Hepatocyte (in vitro differentiated cells): ENCODE measurements at regions not wholly inside any gene's neighbourhood (a gene's known extent, or its start where the extent isn't known, plus 50 kb on each side); places are given as distances from the start of the nearest gene placed in this dataset.

ENCODE experiments used
- DNase-seq: peaks from one replicate; pipeline ENCODE4 v3.0.0-alpha.2; 2016; ENCODE audit warnings: low spot score
- H2AFZ ChIP-seq: fragments of 200-600 bp; sonication (generic); 2 replicates; pipeline ENCODE4 v1.6.0; 2016; ENCODE audit warnings: antibody characterized with exemption, mild to moderate bottlenecking
- H3K27ac ChIP-seq: fragments of 200-600 bp; sonication (generic); 2 replicates; pipeline ENCODE4 v1.5.1; 2016; ENCODE audit warnings: mild to moderate bottlenecking
- H3K27me3 ChIP-seq: fragments of 200-600 bp; sonication (generic); 2 replicates; pipeline ENCODE4 v1.6.1; 2016
- H3K36me3 ChIP-seq: fragments of 200-600 bp; sonication (generic); replicated peaks from 2 replicates; pipeline ENCODE4 v1.5.1; 2016; ENCODE audit warnings: low read depth; ENCODE audit not compliant: insufficient read depth
- H3K4me1 ChIP-seq: fragments of 200-600 bp; sonication (generic); 2 replicates; pipeline ENCODE4 v1.5.1; 2016; ENCODE audit warnings: mild to moderate bottlenecking, moderate library complexity; ENCODE audit not compliant: insufficient read depth
- H3K4me2 ChIP-seq: fragments of 200-600 bp; sonication (generic); 2 replicates; pipeline ENCODE4 v1.6.0; 2016
- H3K4me3 ChIP-seq: fragments of 200-600 bp; sonication (generic); 2 replicates; pipeline ENCODE4 v1.5.1; 2016; ENCODE audit warnings: mild to moderate bottlenecking
- H3K79me2 ChIP-seq: fragments of 200-600 bp; sonication (generic); 2 replicates; pipeline ENCODE4 v1.6.0; 2017; ENCODE audit warnings: mild to moderate bottlenecking
- H3K9me2 ChIP-seq: fragments of 200-600 bp; sonication (generic); replicated peaks from 2 replicates; pipeline ENCODE4 v1.6.0; 2017; ENCODE audit warnings: mild to moderate bottlenecking; ENCODE audit not compliant: insufficient read depth
- H3K9me3 ChIP-seq: fragments of 200-600 bp; sonication (generic); 2 replicates; pipeline ENCODE4 v1.5.1; 2016; ENCODE audit warnings: low read depth, mild to moderate bottlenecking
- H4K20me1 ChIP-seq: fragments of 200-600 bp; sonication (generic); 2 replicates; pipeline ENCODE4 v1.6.0; 2016; ENCODE audit warnings: mild to moderate bottlenecking; ENCODE audit not compliant: insufficient read depth, poor library complexity, severe bottlenecking
- CTCF ChIP-seq: fragments of 200-600 bp; sonication (generic); IDR thresholded peaks from 2 replicates; pipeline ENCODE4 v1.5.1; 2016; ENCODE audit warnings: antibody characterized with exemption, mild to moderate bottlenecking; ENCODE audit not compliant: poor library complexity
- EZH2 ChIP-seq: fragments of 200-600 bp; sonication (generic); IDR thresholded peaks from 2 replicates; pipeline ENCODE4 v1.6.1; 2016; ENCODE audit warnings: antibody characterized with exemption, mild to moderate bottlenecking, borderline replicate concordance
- EZH2phosphoT487 ChIP-seq: fragments of 200-600 bp; sonication (generic); IDR thresholded peaks from one replicate; pipeline ENCODE4 v1.6.1; 2018; ENCODE audit warnings: antibody characterized with exemption, mild to moderate bottlenecking, low read depth, moderate library complexity; ENCODE audit not compliant: unreplicated experiment, severe bottlenecking
- WGBS: methylation state at CpG from one replicate; pipeline ENCODE4 v1.1.6; 2016; ENCODE audit warnings: low lambda C conversion rate; ENCODE audit errors: missing lambda C conversion rate; 5-methylcytosine and 5-hydroxymethylcytosine counted together

- WGBS, result 78% methylated on average over 19 of the region's 19 CpGs
- DNase-seq, result no peak
- Histone ChIP-seq H3K36me3 (no peaks in the 10 kb centered on the region), H3K4me2 (no peak overlapping the region), H4K20me1 (no peaks in the 10 kb centered on the region), H3K79me2 (no peaks in the 10 kb centered on the region), H3K4me3 (no peak overlapping the region), H3K4me1 (no peaks in the 10 kb centered on the region), H3K9me3 (no peaks in the 10 kb centered on the region), H2AFZ (no peak overlapping the region), H3K27me3 (no peaks in the 10 kb centered on the region), H3K9me2 (no peaks in the 10 kb centered on the region), H3K27ac (no peak overlapping the region)
- no peak for TF ChIP-seq CTCF
- no peak for TF ChIP-seq EZH2phosphoT487
- no peak for TF ChIP-seq EZH2
These were observed 97.5 kb upstream of the STOX2 start for GRCh38 chr4:183807420-183808096.

GRCh38 chr4:183808097-183808456 is 97.0 kb upstream of the STOX2 start:
- no peak overlapping the region for H3K4me2 ChIP-seq
- 78% methylated on average over 9 of the region's 9 CpGs for WGBS
- H3K27me3 ChIP-seq, result no peaks in the 10 kb centered on the region
- H3K27ac ChIP-seq, result no peak overlapping the region
- no peaks in the 10 kb centered on the region for H3K4me1 ChIP-seq
- no peak for DNase-seq
- no peak overlapping the region for H2AFZ ChIP-seq
- H3K36me3 ChIP-seq, result no peaks in the 10 kb centered on the region
- H3K4me3 ChIP-seq, result no peak overlapping the region
- no peaks in the 10 kb centered on the region for H3K9me3 ChIP-seq
- no peaks in the 10 kb centered on the region for H3K79me2 ChIP-seq
- H4K20me1 ChIP-seq, result no peaks in the 10 kb centered on the region
- TF ChIP-seq EZH2phosphoT487, result no peak
- no peak for TF ChIP-seq EZH2
- TF ChIP-seq CTCF, result no peak
- no peaks in the 10 kb centered on the region for H3K9me2 ChIP-seq

GRCh38 chr4:183812567-183812966 is 92.5 kb upstream of the STOX2 start:
- no peaks in the 10 kb centered on the region for H3K9me3 ChIP-seq
- peaks cover 3% of the 10 kb centered on the region for H3K79me2 ChIP-seq
- no peaks in the 10 kb centered on the region for H3K9me2 ChIP-seq
- H4K20me1 ChIP-seq, result no peaks in the 10 kb centered on the region
- no peak for DNase-seq
- no peaks in the 10 kb centered on the region for H3K36me3 ChIP-seq
- no peaks in the 10 kb centered on the region for H3K27me3 ChIP-seq
- WGBS, result 82% methylated on average over 1 of the region's 1 CpG
- no peak for TF ChIP-seq EZH2phosphoT487
- no peaks in the 10 kb centered on the region for H3K4me1 ChIP-seq
- H3K4me2 ChIP-seq, result no peak overlapping the region
- no peak overlapping the region for H3K27ac ChIP-seq
- H3K4me3 ChIP-seq, result no peak overlapping the region
- no peak overlapping the region for H2AFZ ChIP-seq

- Histone ChIP-seq H3K4me2 (no peak overlapping the region), H3K27me3 (no peaks in the 10 kb centered on the region), H3K9me2 (no peaks in the 10 kb centered on the region), H3K79me2 (peaks cover 3% of the 10 kb centered on the region), H3K4me3 (no peak overlapping the region), H3K9me3 (no peaks in the 10 kb centered on the region), H3K4me1 (no peaks in the 10 kb centered on the region), H3K27ac (no peak overlapping the region), H3K36me3 (no peaks in the 10 kb centered on the region), H4K20me1 (no peaks in the 10 kb centered on the region), H2AFZ (no peak overlapping the region)
- TF ChIP-seq CTCF, result no peak
- TF ChIP-seq EZH2, result no peak
- no peak for TF ChIP-seq EZH2phosphoT487
- DNase-seq, result no peak
- WGBS, result 95% methylated on average over 5 of the region's 5 CpGs
These were observed 90.6 kb upstream of the STOX2 start for GRCh38 chr4:183814461-183814860.
